ENCODE measurements at regions not wholly inside any gene's neighbourhood (a gene's known extent, or its start where the extent isn't known, plus 50 kb on each side); places are given as distances from the start of the nearest gene placed in this dataset.

DNA sequence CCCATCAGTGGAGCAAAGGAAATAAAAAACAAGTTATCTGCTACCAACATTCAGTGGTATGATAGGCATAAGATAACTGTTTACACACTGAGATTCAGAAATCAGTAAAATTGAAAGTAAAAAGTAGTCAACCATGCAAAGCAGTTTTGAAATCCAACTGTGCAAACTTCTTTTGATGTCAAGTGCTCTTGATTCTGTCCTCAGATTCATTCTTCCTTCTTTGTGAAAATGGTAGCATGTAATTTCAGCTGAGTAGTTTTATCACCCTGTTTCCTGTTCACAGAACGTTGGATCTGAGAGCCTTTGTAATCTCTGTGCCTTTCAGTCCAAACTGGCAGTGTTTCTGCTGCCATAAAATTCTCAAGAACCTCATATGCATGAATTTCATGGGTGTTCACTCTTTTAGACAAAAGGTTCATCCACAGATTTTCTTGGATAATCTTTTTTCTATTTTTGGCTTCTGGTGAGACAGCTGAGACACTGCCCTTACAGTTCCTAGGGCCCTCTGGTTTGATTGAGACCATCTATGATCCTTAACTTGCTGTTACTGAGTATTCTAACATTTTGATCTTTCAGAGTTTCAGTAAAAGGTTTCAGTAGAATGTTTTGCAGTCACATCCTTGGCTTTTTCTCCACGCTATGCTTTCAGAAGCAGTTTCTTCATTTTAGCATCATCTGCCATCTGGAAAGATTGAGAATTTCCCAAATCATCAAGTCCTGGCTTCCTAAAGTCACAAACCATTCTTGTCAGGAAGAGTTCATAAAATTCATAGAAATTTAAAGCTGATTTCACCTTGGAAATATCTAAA lies 272.3 kb upstream of the EPHA4 start:
- no peak for DNase-seq
- no peaks in the 10 kb centered on the region for H3K36me3 ChIP-seq
- intact Hi-C loops (cut with DNase I; ENCODE audit: low total_unique reads), result no loop called here
- no peaks in the 10 kb centered on the region for H3K27me3 ChIP-seq (replicated peaks in 1 of 7)
- TF ChIP-seq CTCF (IDR thresholded peaks at IDR 0.05 in 8 of 11, conservative IDR thresholded peaks at IDR 0.05 in 3 of 11), result no peak
- no peak for TF ChIP-seq POLR2A (IDR thresholded peaks at IDR 0.05)
- H3K27ac ChIP-seq, result no peak overlapping the region
- 36 to 43% (median 38%) methylated on average over 2 of the region's 2 CpGs for WGBS, 5 donors
- H3K4me1 ChIP-seq, result no peaks in the 10 kb centered on the region
- no peaks in the 10 kb centered on the region for H3K9me3 ChIP-seq
- H3K4me3 ChIP-seq, result no peak overlapping the region

DNA sequence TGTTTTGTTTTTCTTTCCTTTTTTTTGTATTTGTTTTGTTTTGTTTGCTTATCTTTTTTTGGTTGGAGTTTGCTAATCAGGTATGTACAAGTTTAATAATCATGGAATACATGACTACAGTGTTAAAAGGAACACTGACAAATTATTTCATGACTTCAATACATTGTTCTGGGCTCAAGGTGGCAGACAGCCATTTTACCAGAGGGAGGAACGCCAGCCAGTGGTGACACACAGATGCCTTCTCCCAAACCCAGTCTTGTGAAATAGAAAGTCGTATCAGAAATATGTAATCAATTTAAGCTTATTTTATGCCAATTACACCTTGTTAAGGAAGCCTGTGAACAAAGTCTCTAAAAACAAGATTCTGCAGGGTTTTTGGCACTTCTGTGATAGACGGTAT lies 264.0 kb upstream of the EPHA4 start:
- no peaks in the 10 kb centered on the region for H3K4me1 ChIP-seq
- no peaks in the 10 kb centered on the region for H3K9me3 ChIP-seq
- H3K4me3 ChIP-seq, result no peak overlapping the region
- 77 to 89% (median 81%) methylated on average over 3 of the region's 3 CpGs for WGBS, 5 donors
- no peak overlapping the region for H3K27ac ChIP-seq
- no peaks in the 10 kb centered on the region for H3K27me3 ChIP-seq (replicated peaks in 1 of 7)
- no peak for DNase-seq
- H3K36me3 ChIP-seq, result no peaks in the 10 kb centered on the region
- TF ChIP-seq CTCF (IDR thresholded peaks at IDR 0.05 in 8 of 11, conservative IDR thresholded peaks at IDR 0.05 in 3 of 11) (no peak), POLR2A (IDR thresholded peaks at IDR 0.05) (no peak), POLR2AphosphoS5 (IDR thresholded peaks at IDR 0.05) (no peak)
- intact Hi-C loops (cut with DNase I; ENCODE audit: low total_unique reads), result no loop called here

- H3K27me3 ChIP-seq (replicated peaks in 1 of 7), result no peaks in the 10 kb centered on the region
- 62 to 76% (median 69%) methylated on average over 2 of the region's 2 CpGs for WGBS, 5 donors
- no peak overlapping the region for H3K27ac ChIP-seq
- H3K4me1 ChIP-seq, result no peaks in the 10 kb centered on the region
- no peaks in the 10 kb centered on the region for H3K36me3 ChIP-seq
- TF ChIP-seq POLR2AphosphoS5 (IDR thresholded peaks at IDR 0.05) (no peak), CTCF (IDR thresholded peaks at IDR 0.05 in 8 of 11, conservative IDR thresholded peaks at IDR 0.05 in 3 of 11) (no peak), POLR2A (IDR thresholded peaks at IDR 0.05) (no peak)
- intact Hi-C loops (cut with DNase I; ENCODE audit: low total_unique reads), result no loop called here
- no peak overlapping the region for H3K4me3 ChIP-seq
- H3K9me3 ChIP-seq, result no peaks in the 10 kb centered on the region
- no peak for DNase-seq
Measured at GRCh38 chr2:221833966-221834365, 261.9 kb upstream of the EPHA4 start.

GRCh38 chr2:221831051-221831450 lies 258.9 kb upstream of the EPHA4 start:
- H3K27me3 ChIP-seq (replicated peaks in 1 of 7), result no peaks in the 10 kb centered on the region
- H3K36me3 ChIP-seq, result no peaks in the 10 kb centered on the region
- WGBS, 5 donors, result 70 to 88% (median 75%) methylated on average over 2 of the region's 2 CpGs
- no peak for DNase-seq
- H3K4me1 ChIP-seq, result no peaks in the 10 kb centered on the region
- no peak overlapping the region for H3K4me3 ChIP-seq
- TF ChIP-seq POLR2A (IDR thresholded peaks at IDR 0.05) (no peak), CTCF (IDR thresholded peaks at IDR 0.05 in 8 of 11, conservative IDR thresholded peaks at IDR 0.05 in 3 of 11) (no peak), POLR2AphosphoS5 (IDR thresholded peaks at IDR 0.05) (no peak)
- no peaks in the 10 kb centered on the region for H3K9me3 ChIP-seq
- intact Hi-C loops (cut with DNase I; ENCODE audit: low total_unique reads), result no loop called here
- no peak overlapping the region for H3K27ac ChIP-seq
